Left lung (tissue), 4 donors: ENCODE measurements at regions not wholly inside any gene's neighbourhood (a gene's known extent, or its start where the extent isn't known, plus 50 kb on each side); places are given as distances from the start of the nearest gene placed in this dataset.
A peak's percentile ranks its signal among the peaks of the same experiment; 100 is the strongest.

Experiments
- ATAC-seq: fragments of 200-7000 bp; cut with Tn5 transposase; one replicate; pipeline ENCODE4 v1.9.1; 2020; ENCODE audit warnings: moderate library complexity
- DNase-seq, 4 donors: peaks; one replicate each; pipeline ENCODE4 v3.0.0-alpha.2; 2013 to 2020
- H3K27ac ChIP-seq, 2 donors: fragments of 200-600 bp; sonication (generic) in 1 of 2; one replicate each; pipeline versions ENCODE4 v1.5.0 to v1.8.0; 2020 to 2021
- H3K27me3 ChIP-seq, 2 donors: fragments of 200-600 bp; sonication (generic) in 1 of 2; one replicate each; pipeline versions ENCODE4 v1.5.0 to v1.8.0; 2020 to 2021
- H3K36me3 ChIP-seq, 2 donors: fragments of 200-600 bp; sonication (generic) in 1 of 2; one replicate each; pipeline versions ENCODE4 v1.5.0 to v1.8.0; 2020 to 2021
- H3K4me1 ChIP-seq, 2 donors: fragments of 200-600 bp; one replicate each; pipeline ENCODE4 v1.8.0; 2021
- H3K4me3 ChIP-seq, 2 donors: fragments of 200-600 bp; sonication (generic) in 1 of 2; one replicate each; pipeline versions ENCODE4 v1.5.0 to v1.8.0; 2020 to 2021; ENCODE audit warnings: mild to moderate bottlenecking in 1 of 2
- H3K9me3 ChIP-seq, 2 donors: fragments of 200-600 bp; sonication (generic) in 1 of 2; one replicate each; pipeline versions ENCODE4 v1.5.0 to v1.8.0; 2020 to 2021
- CTCF ChIP-seq, 2 donors: fragments of 200-600 bp; sonication (generic) in 1 of 2; IDR thresholded peaks; one replicate each; pipeline versions ENCODE4 v1.5.0 to v1.8.0; 2021; ENCODE audit warnings: antibody characterized with exemption in 2 of 2
- intact Hi-C, 2 donors: fragments of 100-400 bp; cut with DNase I; formaldehyde crosslinking; loops; one replicate each; pipeline versions ENCODE4 v1.11.2 to v1.14.2; 2022
- donor health status: DM: no; HTN: yes; CAD: no.
- donor health status: DM: no; HTN: no; CAD: no.

- Histone ChIP-seq H3K27me3 (no peaks in the 10 kb centered on the region), H3K9me3 (no peaks in the 10 kb centered on the region), H3K4me1 (no peaks in the 10 kb centered on the region), H3K36me3 (no peaks in the 10 kb centered on the region), H3K4me3 (no peak overlapping the region), H3K27ac (peak overlapping the region; percentile 67 to 79)
- ATAC-seq (no peak), DNase-seq (no peak)
- intact Hi-C loops, result no loop called here
- TF ChIP-seq CTCF (IDR thresholded peaks at IDR 0.05), result no peak
These were observed 669.5 kb upstream of the TBX3 start for GRCh38 chr12:115353467-115353866.

GRCh38 chr12:115351514-115352077 lies 667.6 kb upstream of the TBX3 start:
- DNase-seq, result peak in 2 of 4 donors; percentile 38 to 51
- H3K4me1 ChIP-seq, result no peaks in the 10 kb centered on the region
- TF ChIP-seq CTCF (IDR thresholded peaks at IDR 0.05), result no peak
- intact Hi-C loops, result no loop called here
- H3K27me3 ChIP-seq, result no peaks in the 10 kb centered on the region
- ATAC-seq, result no peak
- H3K27ac ChIP-seq, result no peak overlapping the region
- H3K4me3 ChIP-seq, result no peak overlapping the region
- no peaks in the 10 kb centered on the region for H3K36me3 ChIP-seq
- H3K9me3 ChIP-seq, result no peaks in the 10 kb centered on the region

- Histone ChIP-seq H3K27me3 (no peaks in the 10 kb centered on the region), H3K9me3 (no peaks in the 10 kb centered on the region), H3K4me1 (no peaks in the 10 kb centered on the region), H3K36me3 (no peaks in the 10 kb centered on the region), H3K27ac (no peak overlapping the region), H3K4me3 (no peak overlapping the region)
- no peak for TF ChIP-seq CTCF (IDR thresholded peaks at IDR 0.05)
- ATAC-seq (no peak), DNase-seq (no peak)
- intact Hi-C loops, result no loop called here
These were observed 665.7 kb upstream of the TBX3 start for GRCh38 chr12:115349711-115350110.

GRCh38 chr12:115348301-115348700 lies 664.3 kb upstream of the TBX3 start:
- ATAC-seq, result no peak
- no peaks in the 10 kb centered on the region for H3K9me3 ChIP-seq
- no peaks in the 10 kb centered on the region for H3K4me1 ChIP-seq
- no peaks in the 10 kb centered on the region for H3K36me3 ChIP-seq
- H3K27ac ChIP-seq, result no peak overlapping the region
- DNase-seq, result no peak
- no peaks in the 10 kb centered on the region for H3K27me3 ChIP-seq
- intact Hi-C loops, result no loop called here
- H3K4me3 ChIP-seq, result no peak overlapping the region
- no peak for TF ChIP-seq CTCF (IDR thresholded peaks at IDR 0.05)

GRCh38 chr12:115343601-115344000 lies 659.6 kb upstream of the TBX3 start:
- Histone ChIP-seq H3K36me3 (no peaks in the 10 kb centered on the region), H3K4me1 (no peaks in the 10 kb centered on the region), H3K27ac (no peak overlapping the region), H3K9me3 (peaks cover 0 to 10% of the 10 kb centered on the region in 2 donors), H3K4me3 (no peak overlapping the region), H3K27me3 (no peaks in the 10 kb centered on the region)
- TF ChIP-seq CTCF (IDR thresholded peaks at IDR 0.05), result no peak
- DNase-seq (no peak), ATAC-seq (no peak)
- intact Hi-C loops, result no loop called here
